ENCODE measurements at regions not wholly inside any gene's neighbourhood (a gene's known extent, or its start where the extent isn't known, plus 50 kb on each side); places are given as distances from the start of the nearest gene placed in this dataset.

DNA sequence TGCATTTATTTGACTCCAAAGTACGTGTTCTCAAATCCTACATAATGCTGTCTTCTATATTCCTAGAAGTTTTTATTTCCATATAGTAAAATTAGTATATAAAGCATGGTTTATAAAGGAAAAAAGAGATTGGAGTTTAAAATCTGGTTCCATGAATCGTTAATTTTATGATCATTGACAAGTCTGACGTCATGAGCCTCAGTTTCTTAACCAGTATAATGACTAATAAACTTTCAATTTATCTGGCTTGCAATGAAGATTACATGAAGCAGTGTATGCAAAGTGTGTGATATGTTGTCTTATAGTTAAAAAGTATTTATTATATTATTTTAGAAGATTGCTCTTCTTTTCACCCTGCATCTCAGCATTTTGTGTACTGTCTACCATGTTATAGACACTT lies 421.4 kb upstream of the LRRC7 start:
- Histone ChIP-seq H3K27ac (ENCODE audit: low read depth in 1 of 2, low read length in 2 of 2) (no peak overlapping the region), H3K36me3 (ENCODE audit: control insufficient read depth in 4 of 4, insufficient read depth in 3 of 4, low read depth in 1 of 4, low read length in 3 of 4) (no peaks in the 10 kb centered on the region), H3K4me3 (ENCODE audit: low read depth in 1 of 3, low read length in 3 of 3) (no peak overlapping the region), H3K27me3 (ENCODE audit: control insufficient read depth in 4 of 4, insufficient read depth in 4 of 4, low read length in 3 of 4) (no peaks in the 10 kb centered on the region), H3K9ac (ENCODE audit: low read depth in 1 of 2, low read length in 2 of 2) (no peak overlapping the region), H3K4me1 (ENCODE audit: control insufficient read depth in 4 of 4, insufficient read depth in 4 of 4, low read length in 3 of 4) (no peaks in the 10 kb centered on the region), H3K9me3 (ENCODE audit: control insufficient read depth in 4 of 4, low read length in 3 of 4) (no peaks in the 10 kb centered on the region)
- no peak for DNase-seq (ENCODE audit: low spot score)
- 71% methylated on average over 3 of the region's 3 CpGs for WGBS
- no peak for TF ChIP-seq TAF1 (conservative IDR thresholded peaks at IDR 0.05)
- no peak for TF ChIP-seq HNF4G (IDR thresholded peaks at IDR 0.05)
- TF ChIP-seq, protein P1, sequence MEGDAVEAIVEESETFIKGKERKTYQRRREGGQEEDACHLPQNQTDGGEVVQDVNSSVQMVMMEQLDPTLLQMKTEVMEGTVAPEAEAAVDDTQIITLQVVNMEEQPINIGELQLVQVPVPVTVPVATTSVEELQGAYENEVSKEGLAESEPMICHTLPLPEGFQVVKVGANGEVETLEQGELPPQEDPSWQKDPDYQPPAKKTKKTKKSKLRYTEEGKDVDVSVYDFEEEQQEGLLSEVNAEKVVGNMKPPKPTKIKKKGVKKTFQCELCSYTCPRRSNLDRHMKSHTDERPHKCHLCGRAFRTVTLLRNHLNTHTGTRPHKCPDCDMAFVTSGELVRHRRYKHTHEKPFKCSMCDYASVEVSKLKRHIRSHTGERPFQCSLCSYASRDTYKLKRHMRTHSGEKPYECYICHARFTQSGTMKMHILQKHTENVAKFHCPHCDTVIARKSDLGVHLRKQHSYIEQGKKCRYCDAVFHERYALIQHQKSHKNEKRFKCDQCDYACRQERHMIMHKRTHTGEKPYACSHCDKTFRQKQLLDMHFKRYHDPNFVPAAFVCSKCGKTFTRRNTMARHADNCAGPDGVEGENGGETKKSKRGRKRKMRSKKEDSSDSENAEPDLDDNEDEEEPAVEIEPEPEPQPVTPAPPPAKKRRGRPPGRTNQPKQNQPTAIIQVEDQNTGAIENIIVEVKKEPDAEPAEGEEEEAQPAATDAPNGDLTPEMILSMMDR (IDR thresholded peaks at IDR 0.05; ENCODE audit: low read depth, low read length, missing input control) = no peak
- TF ChIP-seq JUND (IDR thresholded peaks at IDR 0.05) = no peak
- TF ChIP-seq, protein P2, sequence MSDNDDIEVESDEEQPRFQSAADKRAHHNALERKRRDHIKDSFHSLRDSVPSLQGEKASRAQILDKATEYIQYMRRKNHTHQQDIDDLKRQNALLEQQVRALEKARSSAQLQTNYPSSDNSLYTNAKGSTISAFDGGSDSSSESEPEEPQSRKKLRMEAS (IDR thresholded peaks at IDR 0.05) = no peak
- TF ChIP-seq YY1 (IDR thresholded peaks at IDR 0.05) = no peak
- TF ChIP-seq RXRA (IDR thresholded peaks at IDR 0.05) = no peak
- no peak for TF ChIP-seq SP1 (IDR thresholded peaks at IDR 0.05)
- no peak for TF ChIP-seq EGR1 (IDR thresholded peaks at IDR 0.05; ENCODE audit: low read depth in 2 of 2)
- TF ChIP-seq, protein P3, sequence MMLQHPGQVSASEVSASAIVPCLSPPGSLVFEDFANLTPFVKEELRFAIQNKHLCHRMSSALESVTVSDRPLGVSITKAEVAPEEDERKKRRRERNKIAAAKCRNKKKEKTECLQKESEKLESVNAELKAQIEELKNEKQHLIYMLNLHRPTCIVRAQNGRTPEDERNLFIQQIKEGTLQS (IDR thresholded peaks at IDR 0.05) = no peak
- TF ChIP-seq, protein P4, sequence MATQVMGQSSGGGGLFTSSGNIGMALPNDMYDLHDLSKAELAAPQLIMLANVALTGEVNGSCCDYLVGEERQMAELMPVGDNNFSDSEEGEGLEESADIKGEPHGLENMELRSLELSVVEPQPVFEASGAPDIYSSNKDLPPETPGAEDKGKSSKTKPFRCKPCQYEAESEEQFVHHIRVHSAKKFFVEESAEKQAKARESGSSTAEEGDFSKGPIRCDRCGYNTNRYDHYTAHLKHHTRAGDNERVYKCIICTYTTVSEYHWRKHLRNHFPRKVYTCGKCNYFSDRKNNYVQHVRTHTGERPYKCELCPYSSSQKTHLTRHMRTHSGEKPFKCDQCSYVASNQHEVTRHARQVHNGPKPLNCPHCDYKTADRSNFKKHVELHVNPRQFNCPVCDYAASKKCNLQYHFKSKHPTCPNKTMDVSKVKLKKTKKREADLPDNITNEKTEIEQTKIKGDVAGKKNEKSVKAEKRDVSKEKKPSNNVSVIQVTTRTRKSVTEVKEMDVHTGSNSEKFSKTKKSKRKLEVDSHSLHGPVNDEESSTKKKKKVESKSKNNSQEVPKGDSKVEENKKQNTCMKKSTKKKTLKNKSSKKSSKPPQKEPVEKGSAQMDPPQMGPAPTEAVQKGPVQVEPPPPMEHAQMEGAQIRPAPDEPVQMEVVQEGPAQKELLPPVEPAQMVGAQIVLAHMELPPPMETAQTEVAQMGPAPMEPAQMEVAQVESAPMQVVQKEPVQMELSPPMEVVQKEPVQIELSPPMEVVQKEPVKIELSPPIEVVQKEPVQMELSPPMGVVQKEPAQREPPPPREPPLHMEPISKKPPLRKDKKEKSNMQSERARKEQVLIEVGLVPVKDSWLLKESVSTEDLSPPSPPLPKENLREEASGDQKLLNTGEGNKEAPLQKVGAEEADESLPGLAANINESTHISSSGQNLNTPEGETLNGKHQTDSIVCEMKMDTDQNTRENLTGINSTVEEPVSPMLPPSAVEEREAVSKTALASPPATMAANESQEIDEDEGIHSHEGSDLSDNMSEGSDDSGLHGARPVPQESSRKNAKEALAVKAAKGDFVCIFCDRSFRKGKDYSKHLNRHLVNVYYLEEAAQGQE (IDR thresholded peaks at IDR 0.05) = no peak
- TF ChIP-seq, protein P5, sequence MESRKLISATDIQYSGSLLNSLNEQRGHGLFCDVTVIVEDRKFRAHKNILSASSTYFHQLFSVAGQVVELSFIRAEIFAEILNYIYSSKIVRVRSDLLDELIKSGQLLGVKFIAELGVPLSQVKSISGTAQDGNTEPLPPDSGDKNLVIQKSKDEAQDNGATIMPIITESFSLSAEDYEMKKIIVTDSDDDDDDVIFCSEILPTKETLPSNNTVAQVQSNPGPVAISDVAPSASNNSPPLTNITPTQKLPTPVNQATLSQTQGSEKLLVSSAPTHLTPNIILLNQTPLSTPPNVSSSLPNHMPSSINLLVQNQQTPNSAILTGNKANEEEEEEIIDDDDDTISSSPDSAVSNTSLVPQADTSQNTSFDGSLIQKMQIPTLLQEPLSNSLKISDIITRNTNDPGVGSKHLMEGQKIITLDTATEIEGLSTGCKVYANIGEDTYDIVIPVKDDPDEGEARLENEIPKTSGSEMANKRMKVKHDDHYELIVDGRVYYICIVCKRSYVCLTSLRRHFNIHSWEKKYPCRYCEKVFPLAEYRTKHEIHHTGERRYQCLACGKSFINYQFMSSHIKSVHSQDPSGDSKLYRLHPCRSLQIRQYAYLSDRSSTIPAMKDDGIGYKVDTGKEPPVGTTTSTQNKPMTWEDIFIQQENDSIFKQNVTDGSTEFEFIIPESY (IDR thresholded peaks at IDR 0.05) = no peak
- no peak for TF ChIP-seq RAD21 (IDR thresholded peaks at IDR 0.05)
- TF ChIP-seq NR2F2 (IDR thresholded peaks at IDR 0.05) = no peak
- no peak for TF ChIP-seq HNF4A (conservative IDR thresholded peaks at IDR 0.05)
- TF ChIP-seq GABPA (IDR thresholded peaks at IDR 0.05 in 1 of 2, conservative IDR thresholded peaks at IDR 0.05 in 1 of 2) = no peak

DNA sequence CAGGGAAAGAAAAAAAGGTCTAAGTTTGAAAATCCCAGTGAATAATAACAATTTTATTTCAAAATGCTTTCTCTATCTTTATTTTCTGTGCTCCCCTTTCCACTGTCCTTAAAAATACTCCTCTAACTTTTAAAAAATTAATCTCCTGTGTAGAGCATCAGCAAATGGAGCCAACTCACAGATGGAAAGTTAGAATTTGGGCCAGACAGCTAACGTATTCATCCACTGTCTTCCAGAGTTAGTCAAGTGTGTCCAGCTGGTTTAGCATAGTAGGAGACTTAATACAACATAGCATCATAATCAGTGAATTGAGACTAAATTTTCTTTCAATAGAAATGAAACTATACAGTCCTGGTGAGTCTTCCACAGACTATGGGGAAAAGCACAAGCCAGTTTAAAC lies 419.0 kb upstream of the LRRC7 start:
- 68% methylated on average over 1 of the region's 1 CpG for WGBS
- no peak for DNase-seq (ENCODE audit: low spot score)
- Histone ChIP-seq H3K4me1 (ENCODE audit: control insufficient read depth in 4 of 4, insufficient read depth in 4 of 4, low read length in 3 of 4) (no peaks in the 10 kb centered on the region), H3K4me3 (ENCODE audit: low read depth in 1 of 3, low read length in 3 of 3) (no peak overlapping the region), H3K27me3 (ENCODE audit: control insufficient read depth in 4 of 4, insufficient read depth in 4 of 4, low read length in 3 of 4) (no peaks in the 10 kb centered on the region), H3K27ac (ENCODE audit: low read depth in 1 of 2, low read length in 2 of 2) (no peak overlapping the region), H3K9ac (ENCODE audit: low read depth in 1 of 2, low read length in 2 of 2) (no peak overlapping the region), H3K36me3 (ENCODE audit: control insufficient read depth in 4 of 4, insufficient read depth in 3 of 4, low read depth in 1 of 4, low read length in 3 of 4) (no peaks in the 10 kb centered on the region), H3K9me3 (ENCODE audit: control insufficient read depth in 4 of 4, low read length in 3 of 4) (no peaks in the 10 kb centered on the region)
- TF ChIP-seq JUND (IDR thresholded peaks at IDR 0.05) (no peak), RAD21 (IDR thresholded peaks at IDR 0.05) (no peak), RXRA (IDR thresholded peaks at IDR 0.05) (no peak), FOXA2 (IDR thresholded peaks at IDR 0.05) (no peak), TAF1 (conservative IDR thresholded peaks at IDR 0.05) (no peak), NR2F2 (IDR thresholded peaks at IDR 0.05) (no peak)
- TF ChIP-seq, protein P1 (IDR thresholded peaks at IDR 0.05; ENCODE audit: low read depth, low read length, missing input control) = no peak
